ENCODE measurements at regions not wholly inside any gene's neighbourhood (a gene's known extent, or its start where the extent isn't known, plus 50 kb on each side); places are given as distances from the start of the nearest gene placed in this dataset.

DNA sequence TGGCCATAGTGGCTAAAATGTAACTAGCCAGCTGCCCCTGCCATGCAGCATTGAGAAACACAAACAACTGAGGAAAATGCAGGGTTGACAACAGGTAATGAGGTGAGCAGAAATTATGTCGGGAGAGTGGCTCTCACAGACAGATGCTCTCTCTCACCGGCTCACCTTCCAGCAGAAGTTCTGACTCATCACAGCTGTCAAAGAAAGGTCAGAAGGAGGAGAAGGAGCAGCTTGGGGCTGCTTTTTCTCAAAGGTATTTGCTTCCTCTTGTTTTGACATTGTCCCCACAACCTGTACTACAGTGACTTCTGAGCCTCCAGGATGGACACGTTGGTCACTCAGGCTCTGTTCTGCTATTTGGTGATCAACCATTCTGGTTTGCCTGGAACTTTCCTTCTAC lies 190.5 kb upstream of the HEY2 start:
- TF ChIP-seq GATA1 (IDR thresholded peaks at IDR 0.05; ENCODE audit: low read depth, low read length) (no peak), POLR2A (IDR thresholded peaks at IDR 0.05; ENCODE audit: low read length) (no peak)
